ENCODE measurements at regions not wholly inside any gene's neighbourhood (a gene's known extent, or its start where the extent isn't known, plus 50 kb on each side); places are given as distances from the start of the nearest gene placed in this dataset.

DNA sequence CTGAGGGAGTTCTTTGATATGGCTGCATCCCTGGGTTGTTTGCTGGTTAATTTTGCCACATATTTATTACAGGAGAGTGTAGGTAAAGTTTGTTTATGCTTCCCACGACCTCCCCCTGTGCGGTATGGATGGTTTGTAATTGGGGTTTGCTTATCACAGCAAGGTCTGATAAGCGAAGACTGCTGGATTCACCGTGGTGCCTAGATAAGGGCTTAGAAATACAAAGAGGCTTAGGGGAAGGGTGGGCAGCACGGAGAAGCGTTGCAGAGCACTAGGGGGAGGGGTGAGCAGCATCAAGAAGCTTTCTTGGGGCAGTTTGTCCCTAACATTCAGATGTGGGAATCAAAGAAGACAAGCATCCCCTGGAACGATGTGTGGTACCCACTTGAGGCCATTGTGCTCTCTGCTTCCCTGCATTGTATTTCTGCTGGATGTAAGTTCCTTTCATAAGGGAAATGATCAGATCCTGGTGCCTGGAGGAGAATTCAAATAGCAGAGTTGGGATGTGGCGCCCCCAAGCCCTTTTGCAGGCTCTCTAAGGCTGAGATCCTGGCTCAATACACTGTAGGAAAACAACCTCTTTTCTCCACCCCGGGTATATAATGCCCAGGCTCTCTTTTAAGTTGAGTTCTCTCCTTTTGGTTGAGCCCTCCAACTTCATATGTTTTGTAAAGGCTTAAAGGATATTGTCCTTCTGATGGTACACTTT lies 598.1 kb upstream of the ADGRL4 start:
- no peak for DNase-seq

DNA sequence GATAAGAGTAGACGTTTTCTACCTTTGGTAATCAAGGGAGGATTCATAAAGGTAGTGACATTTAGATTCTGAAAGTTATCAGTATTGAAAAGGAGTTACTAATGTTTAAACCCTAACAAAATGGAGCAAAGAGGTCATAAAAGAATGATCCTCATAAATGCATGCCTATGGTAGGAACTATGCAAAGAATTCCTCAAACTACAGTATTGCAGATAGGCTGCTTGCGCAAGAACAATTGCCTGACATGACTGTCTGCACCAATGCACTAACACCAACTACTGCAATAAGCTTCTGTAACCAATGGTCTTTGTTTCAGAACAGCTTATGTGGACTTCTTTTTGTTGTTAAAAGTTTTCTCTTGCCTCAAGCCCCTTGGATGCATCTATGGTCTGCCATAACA lies 597.3 kb upstream of the ADGRL4 start:
- DNase-seq, result no peak

DNA sequence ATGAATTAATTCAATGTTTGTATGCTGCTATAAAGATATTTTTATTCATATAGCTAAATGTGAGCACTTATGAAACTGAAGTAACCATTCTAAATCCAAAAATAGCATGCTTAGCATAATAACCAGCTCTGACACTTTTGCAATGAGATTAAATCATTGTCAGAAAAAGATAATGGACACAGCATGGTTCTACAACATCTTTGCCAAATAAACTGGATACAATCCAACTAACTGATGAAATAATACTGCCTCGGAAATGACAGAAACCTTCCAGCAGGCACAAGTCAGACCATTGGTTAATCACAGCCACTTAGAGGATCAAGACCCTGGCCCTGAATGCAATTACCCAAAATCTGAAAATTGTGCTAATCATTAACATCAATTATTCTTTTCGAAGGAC lies 592.7 kb upstream of the ADGRL4 start:
- no peak for DNase-seq

DNA sequence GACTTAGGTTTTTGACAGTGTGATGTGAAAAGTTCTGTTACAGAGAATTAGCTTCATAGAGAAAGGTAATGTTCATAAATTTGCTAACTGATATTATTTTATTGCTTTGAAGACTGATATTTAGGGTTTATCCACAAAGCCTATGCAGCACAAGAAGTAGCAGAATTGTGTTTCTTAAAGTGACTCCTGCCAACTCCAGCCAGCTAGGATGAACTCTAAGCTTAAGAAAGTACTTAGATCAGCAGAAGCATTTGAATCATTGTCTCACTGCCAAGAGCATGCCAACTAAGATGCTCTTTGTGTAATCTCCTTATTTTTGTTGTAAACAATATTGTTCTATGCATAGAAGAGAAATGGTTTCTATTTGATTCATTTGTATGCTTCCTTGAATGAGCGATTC lies 589.4 kb upstream of the ADGRL4 start:
- DNase-seq, result no peak

DNA sequence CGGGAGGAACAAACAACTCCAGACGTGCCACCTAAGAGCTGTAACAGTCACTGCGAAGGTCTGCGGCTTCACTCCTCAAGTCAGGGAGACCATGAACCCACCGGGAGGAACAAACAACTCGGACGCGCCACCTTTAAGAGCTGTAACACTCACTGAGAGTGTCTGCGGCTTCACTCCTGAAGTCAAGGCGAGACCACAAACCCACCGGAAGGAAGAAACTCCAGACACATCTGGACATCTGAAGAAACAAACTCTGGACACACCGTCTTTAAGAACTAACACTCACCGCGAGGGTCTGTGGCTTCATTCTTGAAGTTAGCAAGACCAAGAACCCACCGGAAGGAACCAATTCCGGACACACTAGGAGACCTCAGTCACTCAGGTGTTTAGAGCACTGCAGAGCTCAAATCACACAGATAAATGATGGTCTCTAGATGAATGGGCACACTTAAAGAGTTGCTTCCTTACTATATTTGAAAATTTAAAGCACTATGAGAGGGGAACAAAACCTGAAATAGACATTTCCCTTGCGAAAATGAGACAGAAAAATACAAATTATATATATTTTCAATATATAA lies 587.7 kb upstream of the ADGRL4 start:
- no peak for DNase-seq

DNA sequence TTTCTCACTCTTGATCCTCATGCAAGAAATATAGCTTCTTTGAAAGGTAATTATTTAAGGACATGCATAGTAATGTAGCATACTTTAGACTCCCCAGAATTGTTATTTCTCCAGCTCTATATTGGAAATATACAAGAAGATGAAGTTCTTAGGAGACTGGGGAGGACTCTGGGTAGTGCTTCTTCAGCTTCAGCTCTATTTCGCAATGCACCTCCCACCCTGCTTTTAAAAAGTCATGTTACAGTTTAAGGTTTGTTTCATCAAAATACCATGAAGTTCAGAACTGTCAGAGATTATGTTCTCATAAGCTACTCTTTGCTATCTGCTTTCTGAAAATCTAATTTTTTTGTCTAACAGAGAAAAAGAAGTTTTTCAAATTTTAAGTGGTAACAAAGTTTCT lies 586.2 kb upstream of the ADGRL4 start:
- DNase-seq, result no peak

DNA sequence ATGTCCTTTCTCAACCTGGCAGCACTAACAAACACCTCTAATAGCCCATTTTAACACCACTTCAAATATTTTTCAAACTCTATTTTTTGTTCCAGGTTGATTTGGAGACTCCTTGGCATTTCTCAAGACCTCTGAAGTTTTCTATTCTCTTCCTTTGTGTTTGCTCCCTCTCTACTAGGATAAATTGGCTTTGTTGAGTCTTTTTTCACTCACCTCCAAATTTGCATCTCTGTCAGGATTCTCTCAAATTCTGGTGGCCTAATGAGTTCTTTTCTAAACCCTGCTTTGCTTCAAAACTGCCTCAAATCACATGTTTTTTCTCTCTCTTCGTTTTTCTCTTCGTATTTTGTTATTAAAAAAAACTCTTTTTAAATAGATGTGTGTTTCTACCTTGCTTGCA lies 582.2 kb upstream of the ADGRL4 start:
- no peak for DNase-seq

DNA sequence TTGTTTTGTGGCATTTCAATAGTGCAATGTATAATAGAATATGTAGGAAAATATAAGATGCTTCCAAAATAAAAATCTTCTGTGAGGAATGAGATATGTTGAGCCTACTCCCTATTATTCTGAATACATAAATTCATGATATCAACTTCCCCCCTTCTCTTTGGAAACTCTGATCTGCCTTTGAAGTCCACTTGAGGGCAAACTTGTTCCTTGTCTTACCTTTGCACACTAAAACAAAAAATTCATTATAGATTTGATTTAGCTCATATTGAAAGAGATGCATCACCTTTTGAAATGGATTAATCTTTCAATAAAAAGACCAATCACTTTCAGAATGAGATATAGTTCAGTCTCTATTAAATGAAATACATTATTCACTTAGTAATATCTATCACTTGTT lies 580.7 kb upstream of the ADGRL4 start:
- DNase-seq, result no peak

DNA sequence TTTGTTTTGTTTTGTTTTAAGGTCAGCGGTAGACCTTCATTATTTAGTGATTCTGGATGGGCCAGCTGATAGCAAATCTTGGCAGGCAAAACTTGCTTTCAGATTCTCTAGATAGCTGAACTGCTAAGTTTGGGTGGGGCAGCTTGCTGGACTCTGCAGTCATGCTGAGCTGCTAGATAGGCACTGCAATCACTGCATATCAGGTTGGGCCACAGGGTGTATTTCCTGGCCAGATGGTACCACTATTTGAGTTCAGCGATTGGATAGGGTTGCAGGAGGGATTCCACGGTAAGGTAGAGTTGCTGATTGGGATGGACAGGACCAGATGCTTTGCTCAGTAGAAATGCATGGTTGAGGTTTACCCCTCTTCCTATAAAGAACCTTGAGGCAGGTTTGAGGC lies 579.3 kb upstream of the ADGRL4 start:
- DNase-seq, result no peak

DNA sequence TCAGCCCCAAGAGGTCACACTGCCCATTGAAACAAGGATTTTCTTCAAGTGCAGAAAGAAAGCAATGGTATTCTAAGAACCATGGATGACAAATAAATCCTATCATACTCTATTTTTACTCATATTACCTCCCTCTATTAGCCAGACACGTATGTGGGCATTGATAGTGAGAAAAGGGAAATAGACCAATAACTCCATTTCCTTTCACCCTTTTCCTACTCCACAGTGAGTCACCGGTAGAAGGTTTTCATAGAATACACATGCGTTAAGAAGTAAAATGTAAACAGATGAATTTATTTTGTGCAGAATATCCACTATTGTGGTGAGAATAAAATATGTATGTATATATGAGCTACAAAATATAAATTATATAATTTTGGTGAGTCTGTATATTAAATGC lies 568.9 kb upstream of the ADGRL4 start:
- no peak for DNase-seq

DNA sequence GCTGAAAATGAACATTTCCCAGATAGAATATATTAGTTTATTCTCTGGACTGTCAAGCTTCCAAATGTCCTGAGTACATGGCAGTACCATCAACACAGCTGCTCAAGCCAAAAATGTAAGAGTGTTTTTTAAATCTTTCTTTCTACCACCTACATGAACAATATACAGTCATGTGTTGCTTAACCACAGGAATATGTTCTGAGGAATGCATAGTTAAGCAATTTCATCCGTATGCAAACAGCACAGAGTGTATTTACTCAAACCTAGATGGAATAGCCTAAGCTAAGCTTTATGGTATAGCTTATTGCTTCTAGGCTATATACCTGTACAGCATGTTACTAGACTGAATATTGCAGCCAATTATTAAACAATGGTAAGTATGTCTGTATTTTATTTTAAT lies 561.9 kb upstream of the ADGRL4 start:
- no peak for DNase-seq

DNA sequence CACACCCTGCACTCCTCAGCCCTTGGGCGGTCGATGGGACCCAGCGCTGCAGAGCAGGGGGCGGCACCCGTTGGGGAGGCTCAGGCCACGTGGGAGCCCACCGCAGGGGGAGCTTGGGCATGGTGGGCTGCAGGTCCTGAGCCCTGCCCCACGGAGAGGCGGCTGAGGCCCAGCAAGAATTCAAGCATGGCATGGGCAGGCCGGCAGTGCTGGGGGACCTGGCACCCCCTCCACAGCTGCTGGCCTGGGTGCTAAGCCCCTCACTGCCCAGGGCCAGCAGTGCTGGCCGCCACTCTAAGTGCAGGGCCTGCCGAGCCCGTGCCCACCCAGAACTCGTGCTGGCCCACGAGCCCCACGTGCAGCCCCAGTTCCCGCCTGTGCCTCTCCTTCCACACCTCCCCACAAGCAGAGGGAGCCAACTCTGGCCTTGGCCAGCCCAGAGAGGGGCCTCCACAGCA lies 555.0 kb upstream of the ADGRL4 start:
- no peak for DNase-seq

DNA sequence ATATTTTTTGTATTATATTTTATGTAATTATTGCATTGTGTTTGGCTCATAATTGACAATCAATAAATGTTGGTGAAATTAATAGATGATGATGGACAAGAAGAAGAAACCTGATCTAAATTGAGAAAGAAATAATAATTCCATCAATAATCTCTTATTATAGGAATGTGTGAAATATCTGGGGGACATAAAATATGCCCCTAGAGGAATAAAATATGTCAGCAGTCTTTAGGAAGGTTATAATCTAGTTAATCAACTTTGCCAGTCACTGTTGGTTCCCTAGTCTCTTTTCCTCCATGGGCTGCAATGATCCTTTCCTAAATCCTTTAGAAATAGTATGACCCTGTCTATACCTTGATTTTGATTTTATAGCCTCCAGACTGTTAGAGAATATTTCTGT lies 549.7 kb upstream of the ADGRL4 start:
- DNase-seq, result no peak

DNA sequence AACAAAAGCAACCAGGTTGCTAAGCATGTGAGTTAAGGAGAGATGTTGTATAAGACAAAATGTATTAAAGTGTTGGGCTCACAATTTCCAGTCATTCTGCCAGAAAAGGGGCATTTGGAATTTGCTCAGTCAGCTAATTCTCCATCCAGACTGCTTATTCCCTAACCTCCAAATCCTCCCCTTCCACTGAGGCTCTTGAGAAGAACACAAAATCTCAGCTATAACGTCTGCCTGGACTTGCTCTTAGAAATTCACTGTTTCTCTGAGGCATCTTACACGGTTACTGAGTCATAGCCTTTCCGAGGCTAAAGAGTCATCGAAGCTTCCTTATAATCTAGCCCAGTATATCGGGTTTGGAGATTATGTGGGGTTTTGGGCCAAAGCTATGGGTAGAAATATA lies 548.2 kb upstream of the ADGRL4 start:
- DNase-seq, result no peak

DNA sequence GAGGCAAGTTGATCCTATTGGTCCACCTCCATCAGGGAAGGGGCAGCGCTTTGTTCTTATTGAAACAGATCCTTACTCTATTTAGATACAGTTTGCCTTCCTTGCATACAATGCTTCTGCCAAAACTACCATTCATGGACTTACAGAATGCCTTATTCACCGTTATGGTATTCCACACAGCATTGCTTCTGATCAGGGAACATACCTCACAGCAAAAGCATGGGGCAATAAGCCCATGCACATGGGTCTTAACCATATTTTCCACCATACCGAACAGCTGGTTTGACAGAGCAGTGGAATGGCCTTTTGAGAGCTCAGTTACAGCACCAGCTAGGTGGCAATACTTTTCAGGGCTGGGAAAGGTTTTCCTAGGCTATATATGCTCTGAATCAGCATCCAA lies 544.8 kb upstream of the ADGRL4 start:
- DNase-seq, result no peak

DNA sequence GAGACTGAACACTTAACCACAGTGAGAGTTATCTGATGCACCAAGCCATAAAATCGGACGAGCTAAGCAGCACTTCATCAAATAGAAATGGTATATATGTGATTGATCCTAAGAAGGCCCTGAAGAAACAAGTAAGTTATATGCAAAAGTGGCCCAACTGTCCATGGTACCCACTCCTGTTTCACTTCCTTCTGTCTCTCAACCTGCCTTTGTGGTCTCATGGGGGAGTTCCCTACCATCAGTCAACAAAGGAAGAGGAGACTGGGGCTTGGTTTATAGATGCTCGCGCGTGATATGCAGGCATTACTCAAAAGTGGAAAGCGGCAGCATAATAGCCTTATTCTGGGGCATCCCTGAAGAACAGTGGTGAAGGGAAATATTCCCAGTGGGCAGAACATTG lies 543.9 kb upstream of the ADGRL4 start:
- no peak for DNase-seq

DNA sequence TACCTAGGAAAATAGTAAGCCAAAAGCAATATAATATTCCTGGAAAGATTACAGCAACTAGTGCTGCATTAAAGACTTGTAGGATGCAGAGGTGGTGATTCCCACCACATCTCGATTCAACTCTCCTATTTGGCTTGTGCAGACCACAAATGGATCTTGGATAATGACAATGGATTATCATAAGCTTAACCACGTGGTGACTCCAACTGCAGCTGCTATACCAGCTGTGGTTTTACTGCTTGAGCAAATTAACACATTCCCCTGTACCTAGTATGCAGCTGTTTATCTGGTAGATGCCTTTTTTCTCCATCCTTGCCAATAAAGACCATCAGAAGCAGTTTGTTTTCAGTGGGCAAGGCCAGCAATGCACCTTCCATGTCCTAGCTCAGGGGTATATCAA lies 542.7 kb upstream of the ADGRL4 start:
- DNase-seq, result no peak

DNA sequence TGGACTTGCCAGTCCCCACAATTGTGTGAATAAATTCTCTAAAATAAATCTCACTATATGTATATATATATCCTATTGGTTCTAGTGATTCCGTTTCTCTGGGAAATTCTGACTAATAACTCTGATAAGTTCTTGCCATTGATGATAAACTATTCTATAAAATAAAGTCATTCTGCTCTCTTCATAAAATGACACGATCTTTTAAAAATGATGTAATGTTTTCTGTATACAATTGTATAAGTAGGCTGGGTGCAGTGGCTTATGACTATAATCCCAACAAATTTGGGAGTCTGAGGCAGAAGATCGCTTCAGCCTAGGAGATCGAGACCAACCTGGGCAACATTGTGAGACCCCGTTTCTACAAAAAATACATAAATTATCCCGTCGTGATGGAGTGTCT lies 541.0 kb upstream of the ADGRL4 start:
- DNase-seq, result no peak

DNA sequence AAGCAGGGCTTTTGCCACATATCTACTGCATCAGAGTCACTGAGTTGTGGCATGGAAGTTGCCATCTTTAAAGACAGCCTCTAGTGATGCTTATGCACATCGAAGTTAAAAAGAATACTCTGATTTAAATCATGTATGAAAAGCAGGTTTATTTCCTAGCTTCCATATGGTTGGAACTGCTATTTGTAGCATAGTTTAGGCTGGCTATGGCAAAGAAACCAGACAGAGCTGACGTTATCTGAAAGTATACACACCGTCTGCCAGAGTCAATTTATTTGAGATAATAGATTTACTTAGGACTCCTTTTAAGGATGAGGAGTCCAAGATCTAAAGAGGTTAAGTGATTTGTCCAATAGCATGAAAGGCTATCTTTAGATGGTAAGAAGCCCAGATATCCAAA lies 536.9 kb upstream of the ADGRL4 start:
- no peak for DNase-seq

DNA sequence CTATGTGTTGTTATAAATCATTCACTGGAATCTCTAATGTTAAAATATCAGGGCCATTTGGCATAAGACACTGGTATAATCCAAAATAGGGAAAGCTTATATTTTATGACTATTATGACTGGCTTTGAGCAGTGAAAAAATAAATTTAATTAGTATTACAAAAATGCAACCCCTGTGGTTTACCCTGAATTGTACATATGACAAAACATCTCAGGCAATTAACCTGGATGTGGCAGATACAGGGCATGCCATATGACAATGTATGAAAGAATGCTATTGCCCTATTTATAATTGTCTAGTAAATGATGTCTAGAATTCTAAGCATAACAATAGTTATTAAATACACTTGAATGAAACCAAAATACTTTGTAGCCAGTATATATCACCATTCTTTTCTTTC lies 532.5 kb upstream of the ADGRL4 start:
- no peak for DNase-seq

DNA sequence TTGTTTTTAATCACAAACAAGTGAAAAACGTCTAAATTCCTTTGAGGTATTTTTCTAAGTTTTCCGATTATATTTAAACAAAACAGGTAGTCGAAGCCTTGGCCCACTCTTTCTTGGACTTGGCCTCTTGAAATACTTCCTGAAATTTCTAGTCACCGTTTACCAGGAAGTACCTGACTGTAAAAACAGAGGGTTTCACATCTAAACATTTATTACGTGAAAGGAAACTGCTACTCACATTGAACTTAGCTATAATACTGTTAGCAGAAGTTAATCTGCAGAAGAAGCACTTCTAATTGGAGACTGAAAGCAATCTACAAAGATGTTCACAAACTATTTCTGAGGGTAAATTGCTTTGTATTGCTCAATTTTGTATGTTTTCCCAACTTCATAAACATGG lies 526.0 kb upstream of the ADGRL4 start:
- no peak for DNase-seq

DNA sequence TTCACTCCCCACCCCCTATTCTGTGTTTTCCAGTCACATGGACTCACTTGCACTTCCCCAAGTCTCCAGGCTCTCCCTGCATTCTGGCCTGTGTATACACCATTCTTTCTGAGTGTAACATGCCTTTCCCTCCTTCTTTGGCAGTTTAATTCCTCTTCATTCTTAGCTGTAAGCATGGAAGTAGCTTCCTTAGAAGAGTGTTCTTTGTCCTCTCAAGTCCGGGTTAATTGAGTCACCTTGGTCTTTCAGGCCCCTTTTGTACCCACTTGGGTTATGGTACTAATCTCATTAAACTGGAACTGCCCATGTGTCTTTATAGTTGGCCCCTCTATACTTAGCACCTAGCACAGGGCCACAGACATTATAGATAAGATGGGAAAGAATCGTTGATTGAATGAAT lies 525.3 kb upstream of the ADGRL4 start:
- DNase-seq, result no peak

DNA sequence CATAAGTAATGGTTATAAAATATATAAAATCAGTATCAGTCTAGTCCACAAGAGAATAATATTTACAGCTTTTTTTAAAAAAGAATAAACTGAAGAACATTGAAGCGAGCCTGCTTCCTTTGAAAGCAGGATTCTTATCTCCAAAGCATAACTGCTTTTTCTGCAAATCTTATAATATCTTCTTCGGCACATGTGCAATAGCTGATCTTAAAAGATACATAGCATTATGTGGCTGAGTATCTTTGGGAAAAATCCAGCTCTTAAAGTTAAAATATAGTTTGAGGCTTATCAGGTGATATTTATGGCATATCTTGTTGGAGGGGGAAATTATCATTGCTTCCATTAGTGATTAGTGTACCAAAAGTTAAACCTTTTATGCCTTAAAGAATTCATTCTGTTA lies 523.9 kb upstream of the ADGRL4 start:
- DNase-seq, result no peak

DNA sequence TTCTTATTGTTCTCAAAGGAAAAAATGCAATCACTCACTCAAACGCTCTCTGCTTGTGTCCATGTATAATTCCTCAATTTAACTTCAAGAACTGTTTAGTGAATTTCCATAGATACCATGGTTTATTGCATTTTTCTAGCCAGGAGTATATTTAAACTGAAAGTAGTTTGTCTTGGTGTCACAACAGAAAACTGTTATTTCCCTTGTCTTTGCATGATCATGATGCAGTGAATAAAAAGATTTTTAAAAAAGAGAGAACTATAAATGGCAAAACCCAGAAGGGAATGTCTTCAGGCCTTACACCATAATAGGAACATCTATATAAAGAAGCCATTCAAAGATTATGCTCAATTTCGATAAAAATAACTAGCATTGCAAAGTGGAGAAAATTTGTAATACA lies 523.5 kb upstream of the ADGRL4 start:
- no peak for DNase-seq

DNA sequence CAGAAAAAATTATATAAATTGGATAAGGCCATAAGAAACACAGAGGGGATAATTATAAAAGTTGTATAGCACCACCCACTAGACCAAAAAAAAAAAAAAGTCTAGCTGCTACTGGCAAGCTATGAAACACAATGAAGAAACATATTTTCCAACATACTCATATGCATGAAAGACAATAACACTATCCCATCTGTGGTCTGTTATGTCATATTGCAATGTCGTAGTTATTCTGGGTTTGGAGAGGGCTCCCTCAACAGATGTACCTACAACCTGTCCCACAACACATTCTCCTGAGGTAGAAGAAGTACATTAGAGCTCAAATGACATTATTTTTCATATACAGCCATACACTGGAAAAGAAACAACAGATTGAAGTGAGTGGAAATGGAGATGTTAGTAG lies 517.6 kb upstream of the ADGRL4 start:
- no peak for DNase-seq
